ENCODE measurements at regions not wholly inside any gene's neighbourhood (a gene's known extent, or its start where the extent isn't known, plus 50 kb on each side); places are given as distances from the start of the nearest gene placed in this dataset.
A peak's percentile ranks its signal among the peaks of the same experiment; 100 is the strongest.

DNA sequence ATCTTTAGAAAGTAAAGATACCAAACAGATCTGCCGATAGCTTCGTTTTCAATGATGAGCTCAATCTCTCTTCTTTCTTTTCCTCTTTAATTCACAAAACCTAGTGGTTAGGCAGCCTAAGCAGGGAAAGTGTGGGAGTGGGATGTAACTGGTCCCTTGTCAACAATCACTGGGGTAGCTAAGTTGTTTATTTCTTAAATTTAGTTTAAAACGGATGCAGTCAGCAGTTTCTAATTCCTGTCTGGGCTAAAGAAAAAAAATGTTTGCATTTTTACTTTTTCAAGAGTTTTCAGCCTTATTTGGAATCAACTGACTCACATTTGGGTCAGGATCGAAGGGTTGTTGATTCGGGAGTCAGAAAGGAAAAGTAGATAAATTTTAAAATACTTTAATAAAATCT lies 137.7 kb upstream of the TACR1 start:
- TF ChIP-seq SIN3A (IDR thresholded peaks at IDR 0.05; ENCODE audit: borderline replicate concordance, insufficient read depth, low read length) (no peak), FOXP2 (optimal IDR thresholded peaks at IDR 0.05; ENCODE audit: borderline replicate concordance, extremely low read depth, extremely low read length, insufficient read depth) (no peak), POLR2AphosphoS5 (IDR thresholded peaks at IDR 0.05; ENCODE audit: low read depth, low read length) (no peak), TAF1 (IDR thresholded peaks at IDR 0.05; ENCODE audit: borderline replicate concordance, insufficient read depth, low read length) (no peak)
- TF ChIP-seq, protein P1, sequence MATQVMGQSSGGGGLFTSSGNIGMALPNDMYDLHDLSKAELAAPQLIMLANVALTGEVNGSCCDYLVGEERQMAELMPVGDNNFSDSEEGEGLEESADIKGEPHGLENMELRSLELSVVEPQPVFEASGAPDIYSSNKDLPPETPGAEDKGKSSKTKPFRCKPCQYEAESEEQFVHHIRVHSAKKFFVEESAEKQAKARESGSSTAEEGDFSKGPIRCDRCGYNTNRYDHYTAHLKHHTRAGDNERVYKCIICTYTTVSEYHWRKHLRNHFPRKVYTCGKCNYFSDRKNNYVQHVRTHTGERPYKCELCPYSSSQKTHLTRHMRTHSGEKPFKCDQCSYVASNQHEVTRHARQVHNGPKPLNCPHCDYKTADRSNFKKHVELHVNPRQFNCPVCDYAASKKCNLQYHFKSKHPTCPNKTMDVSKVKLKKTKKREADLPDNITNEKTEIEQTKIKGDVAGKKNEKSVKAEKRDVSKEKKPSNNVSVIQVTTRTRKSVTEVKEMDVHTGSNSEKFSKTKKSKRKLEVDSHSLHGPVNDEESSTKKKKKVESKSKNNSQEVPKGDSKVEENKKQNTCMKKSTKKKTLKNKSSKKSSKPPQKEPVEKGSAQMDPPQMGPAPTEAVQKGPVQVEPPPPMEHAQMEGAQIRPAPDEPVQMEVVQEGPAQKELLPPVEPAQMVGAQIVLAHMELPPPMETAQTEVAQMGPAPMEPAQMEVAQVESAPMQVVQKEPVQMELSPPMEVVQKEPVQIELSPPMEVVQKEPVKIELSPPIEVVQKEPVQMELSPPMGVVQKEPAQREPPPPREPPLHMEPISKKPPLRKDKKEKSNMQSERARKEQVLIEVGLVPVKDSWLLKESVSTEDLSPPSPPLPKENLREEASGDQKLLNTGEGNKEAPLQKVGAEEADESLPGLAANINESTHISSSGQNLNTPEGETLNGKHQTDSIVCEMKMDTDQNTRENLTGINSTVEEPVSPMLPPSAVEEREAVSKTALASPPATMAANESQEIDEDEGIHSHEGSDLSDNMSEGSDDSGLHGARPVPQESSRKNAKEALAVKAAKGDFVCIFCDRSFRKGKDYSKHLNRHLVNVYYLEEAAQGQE (IDR thresholded peaks at IDR 0.05; ENCODE audit: insufficient read depth in 1 of 2, low read depth in 2 of 2, low read length in 2 of 2) = no peak

- no peak for TF ChIP-seq TAF1 (IDR thresholded peaks at IDR 0.05; ENCODE audit: borderline replicate concordance, insufficient read depth, low read length)
- no peak for TF ChIP-seq POLR2AphosphoS5 (IDR thresholded peaks at IDR 0.05; ENCODE audit: low read depth, low read length)
- TF ChIP-seq, protein P1 (IDR thresholded peaks at IDR 0.05; ENCODE audit: insufficient read depth in 1 of 2, low read depth in 2 of 2, low read length in 2 of 2) = peak in 1 of 2 experiments; percentile 26; a peak in 1 of 4 replicates
- TF ChIP-seq FOXP2 (optimal IDR thresholded peaks at IDR 0.05; ENCODE audit: borderline replicate concordance, extremely low read depth, extremely low read length, insufficient read depth) = no peak
- no peak for TF ChIP-seq SIN3A (IDR thresholded peaks at IDR 0.05; ENCODE audit: borderline replicate concordance, insufficient read depth, low read length)
These were observed 137.1 kb upstream of the TACR1 start for GRCh38 chr2:75336451-75336850.

GRCh38 chr2:75334076-75334475 lies 134.8 kb upstream of the TACR1 start:
- TF ChIP-seq FOXP2 (optimal IDR thresholded peaks at IDR 0.05; ENCODE audit: borderline replicate concordance, extremely low read depth, extremely low read length, insufficient read depth) (no peak), SIN3A (IDR thresholded peaks at IDR 0.05; ENCODE audit: borderline replicate concordance, insufficient read depth, low read length) (no peak), TAF1 (IDR thresholded peaks at IDR 0.05; ENCODE audit: borderline replicate concordance, insufficient read depth, low read length) (no peak)

- TF ChIP-seq POLR2AphosphoS5 (IDR thresholded peaks at IDR 0.05; ENCODE audit: low read depth, low read length) (no peak), TAF1 (IDR thresholded peaks at IDR 0.05; ENCODE audit: borderline replicate concordance, insufficient read depth, low read length) (no peak), SIN3A (IDR thresholded peaks at IDR 0.05; ENCODE audit: borderline replicate concordance, insufficient read depth, low read length) (no peak), FOXP2 (optimal IDR thresholded peaks at IDR 0.05; ENCODE audit: borderline replicate concordance, extremely low read depth, extremely low read length, insufficient read depth) (no peak)
- TF ChIP-seq, protein P1 (IDR thresholded peaks at IDR 0.05; ENCODE audit: insufficient read depth in 1 of 2, low read depth in 2 of 2, low read length in 2 of 2) = no peak
These were observed 134.3 kb upstream of the TACR1 start for GRCh38 chr2:75333646-75334045.

- TF ChIP-seq POLR2AphosphoS5 (IDR thresholded peaks at IDR 0.05; ENCODE audit: low read depth, low read length) = no peak
- no peak for TF ChIP-seq TAF1 (IDR thresholded peaks at IDR 0.05; ENCODE audit: borderline replicate concordance, insufficient read depth, low read length)
- TF ChIP-seq FOXP2 (optimal IDR thresholded peaks at IDR 0.05; ENCODE audit: borderline replicate concordance, extremely low read depth, extremely low read length, insufficient read depth) = no peak
- TF ChIP-seq SIN3A (IDR thresholded peaks at IDR 0.05; ENCODE audit: borderline replicate concordance, insufficient read depth, low read length) = no peak
- TF ChIP-seq, protein P1 (IDR thresholded peaks at IDR 0.05; ENCODE audit: insufficient read depth in 1 of 2, low read depth in 2 of 2, low read length in 2 of 2) = no peak
These were observed 128.8 kb upstream of the TACR1 start for GRCh38 chr2:75328156-75328555.

Data from PFSK-1 (cell line).